Astrocyte (in vitro differentiated cells and primary cell): ENCODE measurements at regions not wholly inside any gene's neighbourhood (a gene's known extent, or its start where the extent isn't known, plus 50 kb on each side); places are given as distances from the start of the nearest gene placed in this dataset.

Source experiments
- DNase-seq: peaks from one replicate; pipeline ENCODE4 v3.0.0-alpha.2; 2010; ENCODE audit warnings: low read depth
- FAIRE-seq: peaks from 2 replicates; lab custom pipeline; 2011; peaks lifted over from hg19 to GRCh38; lab: Jason Lieb, UNC
- H2AFZ ChIP-seq: 2 replicates; pipeline ENCODE4 v1.6.0; 2012; ENCODE audit warnings: low read depth, low read length, inconsistent platforms
- H3K27ac ChIP-seq: 2 replicates; pipeline ENCODE4 v1.5.1; 2011; ENCODE audit warnings: low read depth, low read length, inconsistent platforms
- H3K27me3 ChIP-seq: 2 replicates; pipeline ENCODE4 v1.6.0; 2011; ENCODE audit warnings: low read length, inconsistent platforms; ENCODE audit not compliant: insufficient read depth
- H3K36me3 ChIP-seq: 2 replicates; pipeline ENCODE4 v1.5.1; 2011; ENCODE audit warnings: low read length, inconsistent platforms; ENCODE audit not compliant: insufficient read depth
- H3K4me1 ChIP-seq: 2 replicates; pipeline ENCODE4 v1.5.1; 2011; ENCODE audit warnings: low read length, inconsistent platforms; ENCODE audit not compliant: insufficient read depth
- H3K4me2 ChIP-seq: 2 replicates; pipeline ENCODE4 v1.6.0; 2012; ENCODE audit warnings: low read length, inconsistent platforms
- H3K4me3 ChIP-seq: 2 replicates; pipeline ENCODE4 v1.5.1; 2011; ENCODE audit warnings: low read depth, mild to moderate bottlenecking, low read length, inconsistent platforms; ENCODE audit not compliant: insufficient read depth
- H3K79me2 ChIP-seq: 2 replicates; pipeline ENCODE4 v1.6.0; 2012; ENCODE audit warnings: mild to moderate bottlenecking, low read length, inconsistent platforms; ENCODE audit not compliant: insufficient read depth
- H3K9ac ChIP-seq: 2 replicates; pipeline ENCODE4 v1.6.0; 2012; ENCODE audit warnings: mild to moderate bottlenecking, low read length, inconsistent platforms
- H3K9me3 ChIP-seq: 2 replicates; pipeline ENCODE4 v1.5.1; 2012; ENCODE audit warnings: low read depth, mild to moderate bottlenecking, low read length, inconsistent platforms; ENCODE audit not compliant: insufficient read depth
- H4K20me1 ChIP-seq: 2 replicates; pipeline ENCODE4 v1.6.0; 2012; ENCODE audit warnings: low read length, inconsistent platforms; ENCODE audit not compliant: insufficient read depth
- H3K27ac Mint-ChIP-seq: one replicate; pipeline ENCODE4 v1.8.0; 2021; ENCODE audit warnings: mild to moderate bottlenecking, mixed read lengths; ENCODE audit not compliant: unreplicated experiment
- H3K27me3 Mint-ChIP-seq: one replicate; pipeline ENCODE4 v1.8.0; 2021; ENCODE audit warnings: low read depth, mixed read lengths; ENCODE audit not compliant: unreplicated experiment
- H3K36me3 Mint-ChIP-seq: one replicate; pipeline ENCODE4 v1.8.0; 2021; ENCODE audit warnings: low read depth, mixed read lengths; ENCODE audit not compliant: unreplicated experiment
- H3K4me1 Mint-ChIP-seq: one replicate; pipeline ENCODE4 v1.8.0; 2021; ENCODE audit warnings: low read depth, mixed read lengths; ENCODE audit not compliant: unreplicated experiment
- H3K4me3 Mint-ChIP-seq: one replicate; pipeline ENCODE4 v1.8.0; 2021; ENCODE audit warnings: mild to moderate bottlenecking, moderate library complexity, mixed read lengths; ENCODE audit not compliant: unreplicated experiment
- H3K9me3 Mint-ChIP-seq: one replicate; pipeline ENCODE4 v1.8.0; 2021; ENCODE audit warnings: mild to moderate bottlenecking, mixed read lengths; ENCODE audit not compliant: unreplicated experiment
- EZH2 ChIP-seq: IDR thresholded peaks from 2 replicates; pipeline ENCODE4 v1.6.1; 2012; ENCODE audit warnings: mild to moderate bottlenecking, low read length, inconsistent platforms; ENCODE audit not compliant: insufficient read depth
- TF ChIP-seq, protein P1 (sequence below): IDR thresholded peaks from 2 replicates; pipeline ENCODE4 v1.5.1; 2011; ENCODE audit warnings: low read depth, mild to moderate bottlenecking, inconsistent platforms, low read length, moderate library complexity; ENCODE audit not compliant: insufficient read depth

DNA sequence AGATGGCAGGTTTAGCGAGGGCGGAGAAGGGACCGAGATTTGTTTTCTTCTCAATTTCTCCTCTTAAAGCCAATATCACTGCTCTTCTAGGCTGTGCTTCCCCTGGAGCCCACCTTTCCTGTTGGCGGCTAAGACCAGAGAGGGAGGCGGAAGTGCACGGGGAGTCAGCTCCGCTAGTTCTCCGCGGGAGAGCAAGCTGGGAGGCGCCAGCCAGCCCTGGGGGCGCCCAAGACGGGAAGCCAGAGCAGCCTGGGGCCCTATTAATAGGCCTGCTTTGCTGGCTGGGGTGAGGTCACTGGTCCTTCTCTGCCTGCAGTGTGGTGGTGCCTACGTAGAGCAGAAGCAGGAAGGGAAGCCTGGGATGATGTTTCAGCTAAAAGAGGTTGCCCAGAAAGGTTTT is 61.6 kb downstream of the LSM5 start:
- no peak overlapping the region for H3K9ac ChIP-seq
- no peak overlapping the region for H3K4me3 ChIP-seq
- DNase-seq (no peak), FAIRE-seq (no peak)
- no peaks in the 10 kb centered on the region for H3K4me1 ChIP-seq
- H3K27me3 ChIP-seq = peaks cover 17% of the 10 kb centered on the region
- Mint-ChIP-seq H3K27ac (no peak overlapping the region), H3K4me1 (peaks cover 5% of the 10 kb centered on the region), H3K4me3 (peak overlapping the region; percentile 37), H3K27me3 (peaks cover 73% of the 10 kb centered on the region), H3K36me3 (peaks cover 2% of the 10 kb centered on the region), H3K9me3 (peaks cover 12% of the 10 kb centered on the region)
- no peaks in the 10 kb centered on the region for H3K79me2 ChIP-seq
- no peak overlapping the region for H3K27ac ChIP-seq
- no peaks in the 10 kb centered on the region for H3K36me3 ChIP-seq
- TF ChIP-seq EZH2 = no peak
- TF ChIP-seq, protein P1, sequence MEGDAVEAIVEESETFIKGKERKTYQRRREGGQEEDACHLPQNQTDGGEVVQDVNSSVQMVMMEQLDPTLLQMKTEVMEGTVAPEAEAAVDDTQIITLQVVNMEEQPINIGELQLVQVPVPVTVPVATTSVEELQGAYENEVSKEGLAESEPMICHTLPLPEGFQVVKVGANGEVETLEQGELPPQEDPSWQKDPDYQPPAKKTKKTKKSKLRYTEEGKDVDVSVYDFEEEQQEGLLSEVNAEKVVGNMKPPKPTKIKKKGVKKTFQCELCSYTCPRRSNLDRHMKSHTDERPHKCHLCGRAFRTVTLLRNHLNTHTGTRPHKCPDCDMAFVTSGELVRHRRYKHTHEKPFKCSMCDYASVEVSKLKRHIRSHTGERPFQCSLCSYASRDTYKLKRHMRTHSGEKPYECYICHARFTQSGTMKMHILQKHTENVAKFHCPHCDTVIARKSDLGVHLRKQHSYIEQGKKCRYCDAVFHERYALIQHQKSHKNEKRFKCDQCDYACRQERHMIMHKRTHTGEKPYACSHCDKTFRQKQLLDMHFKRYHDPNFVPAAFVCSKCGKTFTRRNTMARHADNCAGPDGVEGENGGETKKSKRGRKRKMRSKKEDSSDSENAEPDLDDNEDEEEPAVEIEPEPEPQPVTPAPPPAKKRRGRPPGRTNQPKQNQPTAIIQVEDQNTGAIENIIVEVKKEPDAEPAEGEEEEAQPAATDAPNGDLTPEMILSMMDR = no peak
- H4K20me1 ChIP-seq = no peaks in the 10 kb centered on the region
- H3K4me2 ChIP-seq = peak overlapping the region; percentile 70
- no peak overlapping the region for H2AFZ ChIP-seq
- H3K9me3 ChIP-seq = no peaks in the 10 kb centered on the region

DNA sequence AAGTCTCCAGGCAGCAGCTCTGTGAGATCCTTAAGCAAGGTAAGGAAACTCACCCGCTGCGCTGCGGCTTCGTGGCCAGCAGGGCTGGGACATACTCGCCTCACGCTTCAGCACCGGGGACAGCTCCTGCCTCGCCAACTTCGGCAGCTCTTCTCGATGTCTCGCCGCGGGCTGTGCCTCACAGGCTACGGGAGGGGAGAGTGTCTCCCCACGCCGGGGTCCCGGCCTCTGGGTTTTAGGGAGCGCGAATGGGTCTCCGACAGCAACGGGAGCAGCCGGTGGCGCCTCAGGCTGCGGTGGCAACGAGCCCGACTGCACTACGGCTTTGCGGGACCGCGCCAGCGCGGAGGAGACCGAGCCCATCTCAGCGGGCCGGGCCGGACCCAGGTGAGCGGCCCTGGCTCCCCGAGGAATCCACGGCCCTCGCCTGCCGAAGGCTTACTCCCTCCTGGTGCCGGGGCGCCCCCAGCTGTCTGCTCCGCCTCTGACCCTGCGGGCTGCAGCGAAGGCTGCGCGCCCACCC is 62.4 kb downstream of the LSM5 start:
- Histone ChIP-seq H3K4me2 (peak overlapping the region; percentile 70), H3K36me3 (no peaks in the 10 kb centered on the region), H3K27ac (no peak overlapping the region), H2AFZ (no peak overlapping the region), H3K4me3 (no peak overlapping the region), H3K9ac (no peak overlapping the region), H3K79me2 (no peaks in the 10 kb centered on the region), H3K9me3 (no peaks in the 10 kb centered on the region), H3K27me3 (peaks cover 17% of the 10 kb centered on the region), H3K4me1 (no peaks in the 10 kb centered on the region), H4K20me1 (no peaks in the 10 kb centered on the region)
- TF ChIP-seq, protein P1 = peak; percentile 40
- peak; percentile 50 for TF ChIP-seq EZH2
- DNase-seq (peak; percentile 66), FAIRE-seq (no peak)
- H3K27me3 Mint-ChIP-seq = peaks cover 67% of the 10 kb centered on the region
- peak overlapping the region; percentile 34 for H3K4me3 Mint-ChIP-seq
- no peak overlapping the region for H3K27ac Mint-ChIP-seq
- H3K36me3 Mint-ChIP-seq = peaks cover 2% of the 10 kb centered on the region
- peaks cover 5% of the 10 kb centered on the region for H3K4me1 Mint-ChIP-seq
- H3K9me3 Mint-ChIP-seq = peaks cover 12% of the 10 kb centered on the region

- Histone ChIP-seq H3K27ac (no peak overlapping the region), H2AFZ (no peak overlapping the region), H3K36me3 (no peaks in the 10 kb centered on the region), H4K20me1 (no peaks in the 10 kb centered on the region), H3K79me2 (no peaks in the 10 kb centered on the region), H3K9ac (no peak overlapping the region), H3K4me1 (no peaks in the 10 kb centered on the region), H3K4me3 (no peak overlapping the region), H3K9me3 (no peaks in the 10 kb centered on the region), H3K27me3 (peaks cover 4% of the 10 kb centered on the region), H3K4me2 (no peak overlapping the region)
- FAIRE-seq (no peak), DNase-seq (no peak)
- Mint-ChIP-seq H3K27ac (no peak overlapping the region), H3K4me1 (no peaks in the 10 kb centered on the region), H3K9me3 (no peaks in the 10 kb centered on the region), H3K36me3 (no peaks in the 10 kb centered on the region), H3K27me3 (peaks cover 16% of the 10 kb centered on the region), H3K4me3 (no peak overlapping the region)
- TF ChIP-seq, protein P1 = no peak
- TF ChIP-seq EZH2 = no peak
These were observed 73.3 kb downstream of the LSM5 start for GRCh38 chr7:32416846-32417245.
